ENCODE measurements at regions not wholly inside any gene's neighbourhood (a gene's known extent, or its start where the extent isn't known, plus 50 kb on each side); places are given as distances from the start of the nearest gene placed in this dataset.

- DNase-seq (ENCODE audit: low spot score): no peak
These were observed 769.4 kb upstream of the USP15 start for GRCh38 chr12:61490526-61491498.

DNA sequence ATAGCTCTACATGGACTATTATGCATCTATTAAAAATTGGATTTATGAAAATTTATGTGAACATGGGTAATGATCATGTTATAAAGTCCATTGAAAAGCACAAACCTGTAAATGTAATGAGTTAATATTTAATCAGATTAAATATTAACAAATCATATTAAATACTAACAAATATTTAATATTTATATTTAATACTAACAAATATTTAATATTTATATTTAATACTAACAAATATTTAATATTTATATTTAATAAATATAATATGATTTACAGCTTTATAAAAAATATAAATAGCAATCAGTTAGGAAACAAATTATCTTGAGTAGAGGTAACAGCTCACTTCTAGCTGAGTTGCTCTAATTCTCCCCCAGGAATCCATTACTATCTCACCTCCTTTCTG is 758.0 kb upstream of the USP15 start:
- DNase-seq (ENCODE audit: low spot score): no peak

DNA sequence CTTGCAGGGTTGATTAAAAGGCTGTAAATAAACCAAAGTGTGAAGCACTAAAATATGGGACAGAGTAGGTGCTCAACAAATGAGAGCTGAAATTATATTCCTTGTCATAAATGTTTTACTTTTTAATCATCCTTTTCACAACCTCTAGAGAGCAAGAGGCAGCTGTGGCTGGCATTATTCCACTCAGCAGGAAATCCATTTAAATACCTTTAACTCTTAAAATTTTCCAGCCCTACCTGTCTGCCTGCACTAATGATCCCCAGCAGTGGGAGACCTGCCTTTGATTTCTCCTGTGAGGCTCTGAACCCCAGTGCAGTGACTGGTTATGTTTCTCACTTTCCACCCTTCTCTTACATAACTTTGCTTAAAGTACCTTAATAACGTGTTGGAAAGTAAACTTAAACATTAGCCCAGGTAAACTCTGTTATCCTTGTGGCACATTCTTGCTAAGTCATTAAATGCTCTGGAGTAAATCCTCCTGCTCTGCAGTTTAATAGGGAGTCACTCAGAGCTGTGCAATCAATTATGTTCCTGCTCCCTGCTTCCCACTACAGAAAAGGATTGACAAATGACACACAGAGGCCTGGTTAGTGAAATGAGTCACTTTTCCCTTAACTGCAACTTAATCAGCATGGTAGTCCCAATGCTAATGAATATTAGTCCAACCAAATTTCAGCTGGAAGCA is 755.7 kb upstream of the USP15 start:
- DNase-seq (ENCODE audit: low spot score): no peak

DNA sequence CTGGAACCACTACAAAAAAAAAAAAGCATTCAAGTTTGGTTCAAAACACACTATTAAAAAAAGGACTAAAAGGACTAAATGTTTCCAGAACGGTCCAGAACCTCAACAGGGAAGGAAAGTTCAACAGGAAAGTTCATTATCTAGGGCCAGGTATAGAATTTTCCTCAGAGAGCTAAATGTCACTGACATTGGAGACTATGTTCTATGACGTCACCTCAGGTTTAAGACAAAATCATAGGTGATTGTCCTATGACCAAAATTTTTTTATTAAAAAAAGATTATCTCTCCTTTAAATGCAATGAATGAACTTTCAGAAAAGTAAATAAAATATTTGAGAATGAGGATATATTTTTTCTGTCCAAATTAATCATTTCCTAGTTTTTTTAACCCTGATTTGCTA is 746.7 kb upstream of the USP15 start:
- DNase-seq (ENCODE audit: low spot score): no peak

DNA sequence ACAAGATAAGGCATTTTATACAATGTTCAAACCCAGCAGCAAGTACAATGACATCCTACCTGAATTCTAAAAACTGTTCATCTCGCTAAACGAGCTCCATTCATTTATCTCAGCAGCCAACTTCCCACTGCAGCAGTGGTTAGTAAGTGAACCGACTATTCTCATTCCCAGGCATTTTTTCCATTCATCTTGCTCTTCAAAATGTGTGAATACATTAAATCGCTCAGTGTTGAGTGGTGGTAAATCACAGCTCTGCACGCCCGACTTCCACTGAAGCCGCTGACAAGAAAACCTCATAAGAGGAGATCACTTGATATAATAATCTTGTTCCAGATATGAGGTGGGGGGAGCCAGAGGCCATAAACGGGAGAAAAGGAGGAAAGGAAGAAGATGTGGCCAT is 746.2 kb upstream of the USP15 start:
- DNase-seq (ENCODE audit: low spot score): no peak

DNA sequence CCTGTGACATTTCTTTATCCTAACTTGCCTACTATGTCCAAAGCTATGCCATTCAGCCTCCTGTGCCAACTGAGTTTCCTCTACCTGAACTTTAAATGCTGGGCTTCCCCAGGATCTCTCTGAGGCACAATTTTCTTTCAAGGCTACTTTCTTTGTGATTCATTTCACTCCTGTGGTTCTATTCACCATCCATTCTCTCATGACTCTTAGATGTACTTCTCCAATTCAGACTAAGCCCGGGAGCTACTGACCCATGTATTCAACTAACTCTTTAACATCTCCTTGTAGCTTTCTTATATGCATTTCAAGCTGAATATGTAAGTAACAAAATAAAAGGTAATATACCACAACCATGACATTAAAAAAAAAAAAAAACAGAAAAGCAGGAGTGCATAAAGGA is 738.9 kb upstream of the USP15 start:
- DNase-seq (ENCODE audit: low spot score): no peak

DNA sequence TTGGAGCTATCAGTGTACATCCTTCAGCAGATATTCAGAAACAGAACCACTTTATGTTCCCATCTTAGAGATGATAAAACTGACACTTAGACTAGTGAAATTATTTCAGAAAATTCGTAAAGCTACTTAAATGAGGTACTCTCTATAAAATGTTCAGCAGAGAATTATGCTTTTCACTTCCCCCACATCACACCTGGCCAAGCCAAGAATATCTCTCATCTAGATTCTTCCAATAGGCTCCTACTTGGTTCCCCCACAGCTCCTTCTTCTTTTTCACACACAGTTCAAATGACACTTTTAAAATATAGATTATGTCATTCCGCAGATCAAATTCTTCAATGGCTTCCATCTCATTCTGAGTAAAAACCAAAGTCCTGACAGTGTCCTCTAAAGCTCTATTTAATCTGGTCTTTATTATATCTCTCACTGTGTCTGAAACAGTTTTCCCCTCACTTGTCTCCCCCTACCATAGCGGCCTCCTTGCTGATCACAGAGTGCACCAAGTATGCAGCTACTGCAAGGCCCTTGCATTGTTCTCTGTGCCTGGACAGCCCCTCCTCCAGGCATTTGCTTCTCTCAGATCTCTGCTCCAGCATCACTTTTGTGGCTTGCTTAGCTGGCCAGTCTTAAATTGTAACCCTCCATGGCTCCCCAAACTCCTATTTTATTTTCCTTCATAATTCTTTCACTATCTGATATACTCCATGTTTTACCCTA is 736.8 kb upstream of the USP15 start:
- DNase-seq (ENCODE audit: low spot score): no peak

DNA sequence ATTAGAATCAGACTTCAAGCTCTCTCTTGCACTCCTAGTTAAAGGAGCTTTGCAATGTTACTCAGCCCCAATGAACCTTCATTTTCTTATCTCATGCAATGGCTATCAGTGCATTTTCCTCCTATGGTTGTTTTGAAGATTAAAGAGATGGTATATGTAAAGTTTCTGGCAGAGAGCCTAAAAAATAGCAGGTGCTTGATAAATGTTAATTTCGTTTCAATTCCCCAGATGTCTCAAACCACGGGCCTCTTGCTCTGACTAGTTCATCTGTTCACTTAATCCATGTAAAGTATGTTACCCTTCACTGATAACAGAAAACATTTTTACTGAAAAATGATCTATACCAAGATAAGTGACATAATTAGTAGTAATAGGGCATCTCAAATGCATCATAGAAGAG is 735.4 kb upstream of the USP15 start:
- no peak for DNase-seq (ENCODE audit: low spot score)

DNA sequence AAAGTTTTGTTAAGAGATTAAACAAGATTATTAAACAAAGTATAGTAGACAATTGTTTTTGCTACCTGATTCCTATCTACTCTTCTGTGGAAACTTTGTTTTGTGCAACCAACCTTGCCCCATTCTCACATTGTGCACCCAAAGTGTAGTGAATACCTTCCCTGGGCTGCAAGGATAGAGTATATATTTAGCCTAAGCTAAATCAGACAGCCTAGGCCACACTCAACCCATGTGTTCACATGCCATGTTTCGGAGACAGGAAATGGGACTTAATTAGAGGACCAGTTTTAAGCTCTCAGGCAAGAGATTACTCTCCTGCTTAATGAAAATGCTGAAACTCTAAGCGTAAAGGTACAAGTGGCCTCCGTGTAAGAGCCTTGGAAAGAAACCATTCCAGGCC is 734.9 kb upstream of the USP15 start:
- DNase-seq (ENCODE audit: low spot score): no peak

DNA sequence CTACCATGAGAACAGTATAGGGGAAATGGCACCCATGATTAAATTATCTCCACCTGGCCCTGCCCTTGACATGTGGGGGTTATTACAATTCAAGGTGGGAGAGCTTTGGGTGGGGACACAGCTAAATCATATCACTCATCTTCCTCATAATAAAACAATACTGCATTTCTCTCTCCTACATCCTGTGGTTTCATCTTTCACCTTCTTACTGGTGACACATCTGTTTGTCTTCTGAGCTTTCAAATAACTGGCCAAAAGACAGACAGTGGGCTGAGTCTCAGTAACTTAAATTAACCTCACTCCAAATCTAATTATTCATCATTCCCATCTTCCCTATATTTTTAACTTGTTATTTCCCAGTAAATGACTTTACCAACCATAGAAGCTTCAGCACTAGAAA is 729.7 kb upstream of the USP15 start:
- DNase-seq (ENCODE audit: low spot score): no peak

- DNase-seq (ENCODE audit: low spot score): no peak
These were observed 729.0 kb upstream of the USP15 start for GRCh38 chr12:61531195-61531594.

GRCh38 chr12:61536117-61536516 is 724.1 kb upstream of the USP15 start:
- DNase-seq (ENCODE audit: low spot score): no peak

DNA sequence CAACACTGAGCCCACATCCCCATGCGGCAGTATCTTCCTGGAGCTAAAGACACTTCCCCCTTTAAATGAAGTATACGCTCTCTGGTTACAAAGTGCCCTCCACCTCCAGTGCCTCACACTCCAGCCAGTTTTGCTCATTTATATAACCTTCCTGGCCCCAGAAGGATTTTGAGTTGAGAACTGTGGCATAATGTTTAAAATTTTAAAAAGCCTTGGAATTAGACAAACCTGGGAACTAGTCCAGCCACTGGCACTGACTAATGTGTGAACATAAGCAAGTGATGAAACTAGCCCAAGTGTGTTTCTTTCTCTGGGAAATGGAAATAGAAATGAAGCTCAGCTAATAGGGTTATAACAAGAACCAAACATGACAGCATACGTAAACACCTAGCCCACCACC is 723.7 kb upstream of the USP15 start:
- DNase-seq (ENCODE audit: low spot score): peak; percentile 34

DNA sequence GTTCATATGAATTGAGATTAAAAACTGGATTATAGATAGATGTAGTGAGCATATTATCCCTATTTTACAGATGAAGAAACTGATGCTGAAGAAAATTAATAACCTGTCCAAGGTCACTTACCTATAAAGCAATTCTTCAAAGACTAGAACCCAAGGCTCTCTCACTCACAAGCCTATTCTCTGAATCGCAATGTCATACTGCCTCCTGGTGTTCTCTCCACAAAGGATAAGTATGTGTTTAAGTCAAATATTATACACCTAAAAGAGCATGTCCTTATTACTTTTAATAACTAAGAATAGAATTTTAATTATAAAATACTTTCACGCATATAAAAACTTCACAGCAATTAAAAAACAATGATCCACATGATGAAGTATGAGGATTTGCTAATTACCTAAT is 721.3 kb upstream of the USP15 start:
- DNase-seq (ENCODE audit: low spot score): no peak

- no peak for DNase-seq (ENCODE audit: low spot score)
These were observed 717.7 kb upstream of the USP15 start for GRCh38 chr12:61542551-61542950.

DNA sequence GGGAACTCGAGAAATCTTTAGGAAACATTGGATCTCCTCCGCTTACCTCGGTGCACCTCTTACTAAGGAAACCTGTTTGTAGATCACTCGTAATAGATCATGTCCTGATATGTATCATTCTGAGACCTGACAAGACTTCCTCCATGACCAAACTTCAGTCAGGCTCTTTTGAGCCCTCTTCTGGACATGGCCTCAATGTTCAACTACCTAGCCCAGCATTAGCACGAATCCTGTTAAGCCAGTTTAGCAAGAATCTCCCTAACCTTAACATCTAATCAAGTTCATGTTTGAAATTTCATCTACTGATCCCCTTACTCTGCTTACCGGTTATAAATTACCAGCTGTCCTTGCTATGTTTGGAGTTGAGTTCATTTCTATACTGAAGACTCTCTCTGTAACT is 713.9 kb upstream of the USP15 start:
- DNase-seq (ENCODE audit: low spot score): no peak

- no peak for DNase-seq (ENCODE audit: low spot score)
These were observed 707.1 kb upstream of the USP15 start for GRCh38 chr12:61553091-61553490.

DNA sequence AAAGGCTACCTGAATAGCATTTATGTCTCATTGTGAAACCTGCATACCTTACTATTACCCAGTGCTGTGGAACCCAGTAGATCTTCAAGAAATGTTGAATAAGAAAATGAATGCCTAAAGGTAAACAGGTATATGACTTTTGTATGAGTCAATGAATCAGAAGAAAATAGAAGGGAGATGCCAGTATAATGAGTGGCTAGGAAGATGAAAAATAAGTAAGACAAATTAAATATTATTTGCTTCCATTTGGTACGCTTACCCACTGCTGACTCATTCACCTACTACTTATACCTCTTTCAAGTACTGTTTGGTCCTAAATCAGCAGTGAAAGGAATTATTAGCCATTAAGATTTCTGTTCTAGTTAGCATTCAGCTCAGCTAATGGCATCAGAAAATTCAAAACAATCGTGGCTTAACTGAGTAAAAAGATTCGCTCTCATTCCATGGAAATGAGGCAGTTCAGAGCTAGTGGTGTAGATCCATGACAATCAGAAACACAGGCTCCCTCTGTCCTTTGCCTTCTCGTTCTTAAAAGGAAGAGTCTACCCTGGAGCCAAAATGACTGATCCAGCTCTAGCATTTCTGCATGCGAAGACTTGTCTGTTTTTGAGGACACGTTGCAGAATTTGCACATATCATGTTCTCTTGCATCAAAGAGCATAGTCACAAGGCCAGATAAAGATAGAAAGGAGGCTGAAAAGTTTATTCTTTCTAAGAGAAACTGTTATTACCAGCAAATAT is 705.8 kb upstream of the USP15 start:
- no peak for DNase-seq (ENCODE audit: low spot score)

GRCh38 chr12:61563665-61564450 is 696.3 kb upstream of the USP15 start:
- no peak for DNase-seq (ENCODE audit: low spot score)

GRCh38 chr12:61564466-61564865 is 695.7 kb upstream of the USP15 start:
- no peak for DNase-seq (ENCODE audit: low spot score)

DNA sequence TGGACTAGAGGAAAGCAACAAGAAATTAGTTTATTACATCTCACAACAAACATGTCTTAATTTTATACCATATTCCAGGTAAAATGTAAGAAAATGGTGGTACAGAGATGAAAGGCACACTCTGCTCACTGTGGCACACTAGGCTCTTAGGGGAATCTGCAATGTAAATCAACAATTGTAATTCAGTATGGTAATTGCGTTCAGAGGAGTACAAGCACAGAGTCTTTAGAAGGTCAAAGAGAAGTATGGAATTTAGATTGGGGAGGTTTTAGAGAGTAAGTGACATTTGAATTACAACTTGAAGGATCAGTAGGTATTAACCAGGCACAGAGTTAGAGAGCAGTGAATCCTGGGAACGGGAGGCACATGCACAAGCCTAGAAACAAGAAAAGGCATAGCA is 694.0 kb upstream of the USP15 start:
- DNase-seq (ENCODE audit: low spot score): no peak

All from globus pallidus (tissue), 1 donor.